Progenitor cell of endocrine pancreas (in vitro differentiated cells): ENCODE measurements at regions not wholly inside any gene's neighbourhood (a gene's known extent, or its start where the extent isn't known, plus 50 kb on each side); places are given as distances from the start of the nearest gene placed in this dataset.

ENCODE experiments used
- DNase-seq: peaks from one replicate; pipeline ENCODE4 v3.0.0; 2021; ENCODE audit warnings: low spot score; ENCODE audit not compliant: unreplicated experiment
- H3K27ac Mint-ChIP-seq: 2 replicates; pipeline ENCODE4 v1.8.0; 2021; ENCODE audit warnings: mild to moderate bottlenecking, moderate library complexity, mixed read lengths
- H3K27me3 Mint-ChIP-seq: 2 replicates; pipeline ENCODE4 v1.8.0; 2021; ENCODE audit warnings: mixed read lengths
- H3K36me3 Mint-ChIP-seq: 2 replicates; pipeline ENCODE4 v1.8.0; 2022; ENCODE audit warnings: mixed read lengths; ENCODE audit not compliant: insufficient read depth
- H3K4me1 Mint-ChIP-seq: 2 replicates; pipeline ENCODE4 v1.8.0; 2021; ENCODE audit warnings: low read depth, mixed read lengths
- H3K4me3 Mint-ChIP-seq: 2 replicates; pipeline ENCODE4 v1.8.0; 2021; ENCODE audit warnings: low read depth, mild to moderate bottlenecking, moderate library complexity, mixed read lengths
- H3K9me3 Mint-ChIP-seq: 2 replicates; pipeline ENCODE4 v1.8.0; 2021; ENCODE audit warnings: low read depth, mixed read lengths
- CTCF ChIP-seq: fragments of 200-600 bp; sonication (generic); IDR thresholded peaks from one replicate; pipeline ENCODE4 v1.5.0; 2021; ENCODE audit warnings: antibody characterized with exemption, mild to moderate bottlenecking; ENCODE audit not compliant: unreplicated experiment

DNA sequence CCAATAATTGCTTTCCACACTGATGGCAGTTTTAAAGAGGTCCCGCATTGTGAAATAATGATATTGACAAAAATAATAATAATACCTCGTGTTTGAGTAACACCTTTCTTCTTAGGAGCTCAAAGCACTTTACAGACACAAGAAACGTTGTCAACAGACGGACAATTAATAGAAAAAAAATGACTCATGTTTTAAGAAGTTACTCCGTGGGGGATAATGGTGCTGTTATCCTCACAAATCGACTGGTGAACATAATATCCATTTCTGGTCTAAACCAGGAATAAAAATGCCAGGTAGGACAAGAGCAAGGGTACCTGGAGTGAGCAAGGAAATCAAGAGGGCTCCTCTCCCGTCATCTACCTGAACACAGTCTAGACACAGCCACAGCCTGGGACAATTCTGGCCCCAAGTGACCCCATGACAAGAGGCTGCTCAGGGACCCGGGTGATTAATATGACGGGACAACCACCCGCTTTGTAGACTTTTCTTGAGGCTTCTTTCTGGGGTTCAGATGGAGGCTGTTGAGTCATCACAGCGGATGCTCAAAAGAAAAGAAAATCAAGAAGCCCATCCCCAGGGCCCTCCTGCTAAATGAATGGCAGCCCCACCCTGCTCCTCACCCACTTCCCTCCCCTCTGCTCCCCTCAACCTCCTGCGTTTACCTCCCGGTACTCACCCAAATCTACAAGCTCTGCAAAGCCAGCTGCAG is 146.2 kb upstream of the IRF2BP2 start:
- Mint-ChIP-seq H3K27me3 (no peaks in the 10 kb centered on the region), H3K9me3 (no peaks in the 10 kb centered on the region), H3K36me3 (no peaks in the 10 kb centered on the region), H3K27ac (no peak overlapping the region), H3K4me1 (peaks cover 27% of the 10 kb centered on the region), H3K4me3 (no peak overlapping the region)
- no peak for DNase-seq
- no peak for TF ChIP-seq CTCF

- Mint-ChIP-seq H3K4me1 (peaks cover 34% of the 10 kb centered on the region), H3K27ac (no peak overlapping the region), H3K36me3 (no peaks in the 10 kb centered on the region), H3K9me3 (no peaks in the 10 kb centered on the region), H3K4me3 (no peak overlapping the region), H3K27me3 (no peaks in the 10 kb centered on the region)
- no peak for TF ChIP-seq CTCF
- no peak for DNase-seq
Measured at GRCh38 chr1:234755449-234755863, 145.5 kb upstream of the IRF2BP2 start.

- Mint-ChIP-seq H3K4me3 (no peak overlapping the region), H3K27ac (no peak overlapping the region), H3K9me3 (no peaks in the 10 kb centered on the region), H3K27me3 (no peaks in the 10 kb centered on the region), H3K36me3 (no peaks in the 10 kb centered on the region), H3K4me1 (peaks cover 38% of the 10 kb centered on the region)
- DNase-seq: no peak
- no peak for TF ChIP-seq CTCF
Measured at GRCh38 chr1:234753979-234754378, 144.0 kb upstream of the IRF2BP2 start.

DNA sequence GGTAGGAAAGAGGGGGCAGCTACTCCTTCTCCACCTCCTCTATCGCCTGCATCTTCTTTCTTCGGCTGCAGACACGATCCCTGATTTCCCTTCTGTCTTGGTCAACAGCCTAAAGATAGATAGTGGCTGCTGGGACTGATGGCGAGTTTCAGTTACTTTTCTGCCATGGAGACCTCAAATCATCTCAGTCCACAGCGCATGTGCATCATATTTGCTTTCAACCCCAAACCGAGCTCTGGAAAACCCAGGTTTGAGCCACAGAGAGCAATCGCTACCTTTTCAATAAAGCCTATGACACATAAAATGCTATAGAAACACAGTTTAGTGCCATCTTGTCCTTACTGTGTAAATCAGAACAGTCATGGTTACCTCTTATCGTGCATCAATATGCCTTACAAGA is 142.9 kb upstream of the IRF2BP2 start:
- Mint-ChIP-seq H3K27ac (peak overlapping the region; percentile 0), H3K4me3 (no peak overlapping the region), H3K27me3 (no peaks in the 10 kb centered on the region), H3K9me3 (no peaks in the 10 kb centered on the region), H3K36me3 (no peaks in the 10 kb centered on the region), H3K4me1 (peaks cover 45% of the 10 kb centered on the region)
- DNase-seq: no peak
- no peak for TF ChIP-seq CTCF

DNA sequence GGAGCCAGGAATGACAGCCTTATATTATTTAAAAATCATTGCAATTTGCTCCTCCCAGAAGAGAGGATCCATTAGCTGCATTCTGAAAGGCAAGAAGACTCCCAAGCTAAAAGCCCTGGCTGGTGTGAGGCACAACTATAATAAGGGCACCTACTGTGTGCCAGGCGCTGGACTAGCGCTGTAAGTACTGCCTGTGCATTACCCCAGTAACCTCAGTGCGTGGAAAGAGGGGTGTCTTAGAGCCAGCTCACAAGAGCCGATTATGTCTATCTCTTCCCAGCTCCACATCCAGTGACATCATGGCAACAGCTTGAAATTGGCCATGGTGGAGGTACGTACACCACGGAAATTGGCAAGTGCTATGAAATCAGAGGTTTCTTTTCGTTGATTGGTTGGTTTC is 141.7 kb upstream of the IRF2BP2 start:
- Mint-ChIP-seq H3K27ac (peak overlapping the region; percentile 91), H3K4me3 (no peak overlapping the region), H3K4me1 (peaks cover 44% of the 10 kb centered on the region), H3K9me3 (no peaks in the 10 kb centered on the region), H3K36me3 (no peaks in the 10 kb centered on the region), H3K27me3 (no peaks in the 10 kb centered on the region)
- no peak for DNase-seq
- no peak for TF ChIP-seq CTCF
